ENCODE measurements at regions not wholly inside any gene's neighbourhood (a gene's known extent, or its start where the extent isn't known, plus 50 kb on each side); places are given as distances from the start of the nearest gene placed in this dataset.

DNA sequence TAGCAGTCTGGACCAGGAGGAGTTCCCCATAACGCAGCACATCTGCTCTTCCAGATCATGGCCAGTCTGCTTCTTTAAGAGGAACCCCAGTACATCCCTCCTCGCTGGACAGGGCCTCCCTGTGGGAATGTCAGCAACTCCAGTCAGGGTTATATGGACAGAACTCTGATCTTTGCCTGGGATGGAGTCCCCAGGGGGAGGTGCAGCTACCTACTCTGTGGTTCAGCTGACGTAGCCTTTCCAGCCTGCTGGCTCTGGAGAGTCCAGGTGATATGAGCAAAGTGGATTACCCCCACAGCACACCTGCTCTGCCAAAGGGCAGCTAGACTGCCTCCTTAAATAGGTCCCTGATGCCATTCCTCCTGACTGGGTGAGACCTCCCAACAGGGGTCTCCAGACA lies 417.1 kb upstream of the EPHA3 start:
- no peak overlapping the region for H3K4me3 ChIP-seq (IDR thresholded peaks at IDR 0.05; ENCODE audit: insufficient read depth, low read depth, low read length)
- no peak overlapping the region for H3K4me2 ChIP-seq
- 0 out of 2 replicates have a peak, but pooled peaks cover 2% of the 10 kb centered on the region for H3K36me3 ChIP-seq (ENCODE audit: insufficient read depth)
- H3K27me3 ChIP-seq (ENCODE audit: insufficient read depth, low read depth), result no peaks in the 10 kb centered on the region
- no peak for TF ChIP-seq CTCF (conservative IDR thresholded peaks at IDR 0.05; ENCODE audit: low read depth, low read length)
- H3K27ac ChIP-seq, result no peak overlapping the region
- H3K4me1 ChIP-seq (ENCODE audit: low read depth, poor library complexity, severe bottlenecking), result no peaks in the 10 kb centered on the region
- no peaks in the 10 kb centered on the region for H4K20me1 ChIP-seq (ENCODE audit: insufficient read depth)
- H2AFZ ChIP-seq (ENCODE audit: low read depth), result no peak overlapping the region
- no peaks in the 10 kb centered on the region for H3K79me2 ChIP-seq (ENCODE audit: insufficient read depth, low read depth)
- no peak overlapping the region for H3K9ac ChIP-seq

- Histone ChIP-seq H3K27me3 (ENCODE audit: insufficient read depth, low read depth) (no peaks in the 10 kb centered on the region), H4K20me1 (ENCODE audit: insufficient read depth) (no peaks in the 10 kb centered on the region), H3K4me3 (IDR thresholded peaks at IDR 0.05; ENCODE audit: insufficient read depth, low read depth, low read length) (no peak overlapping the region), H3K36me3 (ENCODE audit: insufficient read depth) (0 out of 2 replicates have a peak, but pooled peaks cover 2% of the 10 kb centered on the region), H3K9ac (no peak overlapping the region), H3K4me2 (no peak overlapping the region), H3K27ac (no peak overlapping the region), H2AFZ (ENCODE audit: low read depth) (no peak overlapping the region), H3K79me2 (ENCODE audit: insufficient read depth, low read depth) (no peaks in the 10 kb centered on the region), H3K4me1 (ENCODE audit: low read depth, poor library complexity, severe bottlenecking) (no peaks in the 10 kb centered on the region)
- no peak for TF ChIP-seq CTCF (conservative IDR thresholded peaks at IDR 0.05; ENCODE audit: low read depth, low read length)
Measured at GRCh38 chr3:88691081-88691480, 416.3 kb upstream of the EPHA3 start.

DNA sequence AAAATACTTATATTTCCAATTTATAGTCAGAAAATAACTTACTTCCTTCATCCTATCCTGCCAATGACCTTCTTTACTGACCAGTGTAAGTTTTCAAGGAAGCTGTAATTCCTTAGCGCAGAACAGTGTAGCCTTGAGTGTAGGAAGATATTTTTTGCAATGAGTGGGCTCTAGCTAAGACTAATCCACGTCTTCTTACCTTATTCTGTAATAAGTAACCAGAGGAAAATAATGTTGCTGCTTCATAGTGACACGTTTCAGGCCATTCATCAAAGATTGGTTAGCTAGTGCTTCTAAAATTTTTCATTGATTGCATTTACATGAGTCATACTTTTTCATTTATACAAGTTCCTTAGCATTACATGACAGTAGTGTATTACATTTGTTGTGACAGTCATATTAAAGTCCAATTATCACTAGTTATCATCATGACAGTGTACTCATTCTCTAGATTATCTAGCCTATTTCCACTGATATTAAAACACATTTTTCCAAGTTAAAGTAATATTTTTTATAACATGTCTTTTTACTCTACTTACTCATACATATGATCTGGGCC lies 403.8 kb upstream of the EPHA3 start:
- H3K79me2 ChIP-seq (ENCODE audit: insufficient read depth, low read depth), result no peaks in the 10 kb centered on the region
- no peak for TF ChIP-seq CTCF (conservative IDR thresholded peaks at IDR 0.05; ENCODE audit: low read depth, low read length)
- no peaks in the 10 kb centered on the region for H3K36me3 ChIP-seq (ENCODE audit: insufficient read depth)
- no peak overlapping the region for H3K9ac ChIP-seq
- H3K4me2 ChIP-seq, result no peak overlapping the region
- no peaks in the 10 kb centered on the region for H4K20me1 ChIP-seq (ENCODE audit: insufficient read depth)
- H3K27ac ChIP-seq, result no peak overlapping the region
- no peak overlapping the region for H2AFZ ChIP-seq (ENCODE audit: low read depth)
- no peaks in the 10 kb centered on the region for H3K27me3 ChIP-seq (ENCODE audit: insufficient read depth, low read depth)
- H3K4me1 ChIP-seq (ENCODE audit: low read depth, poor library complexity, severe bottlenecking), result no peaks in the 10 kb centered on the region
- H3K4me3 ChIP-seq (IDR thresholded peaks at IDR 0.05; ENCODE audit: insufficient read depth, low read depth, low read length), result no peak overlapping the region

DNA sequence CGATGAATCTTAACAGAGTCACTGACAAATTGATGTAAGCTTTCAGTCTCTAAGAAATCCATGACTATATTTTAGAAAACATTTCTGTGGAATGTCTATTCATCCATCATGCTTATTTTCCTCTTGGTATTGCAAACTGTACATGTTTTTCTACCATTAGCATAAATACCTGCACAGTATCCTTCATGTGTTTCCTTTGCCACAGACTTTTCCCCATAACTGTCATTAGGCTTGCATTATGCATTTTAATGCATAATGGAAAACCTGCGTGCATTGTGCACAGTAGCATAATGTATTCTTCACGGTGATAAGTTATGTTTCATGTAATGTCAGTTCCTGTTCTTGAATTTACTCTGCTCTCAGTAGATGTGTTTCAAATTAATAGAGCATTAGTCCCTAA lies 403.1 kb upstream of the EPHA3 start:
- no peak for TF ChIP-seq CTCF (conservative IDR thresholded peaks at IDR 0.05; ENCODE audit: low read depth, low read length)
- no peak overlapping the region for H3K9ac ChIP-seq

More for the DNA sequence above, 403.1 kb upstream of the EPHA3 start:
- Histone ChIP-seq H3K27ac (no peak overlapping the region), H3K4me2 (no peak overlapping the region), H3K27me3 (ENCODE audit: insufficient read depth, low read depth) (no peaks in the 10 kb centered on the region), H3K79me2 (ENCODE audit: insufficient read depth, low read depth) (no peaks in the 10 kb centered on the region), H4K20me1 (ENCODE audit: insufficient read depth) (no peaks in the 10 kb centered on the region), H2AFZ (ENCODE audit: low read depth) (no peak overlapping the region), H3K4me1 (ENCODE audit: low read depth, poor library complexity, severe bottlenecking) (no peaks in the 10 kb centered on the region), H3K4me3 (IDR thresholded peaks at IDR 0.05; ENCODE audit: insufficient read depth, low read depth, low read length) (no peak overlapping the region), H3K36me3 (ENCODE audit: insufficient read depth) (no peaks in the 10 kb centered on the region)

Measured in KMS-11 (cell line).